ENCODE measurements at regions not wholly inside any gene's neighbourhood (a gene's known extent, or its start where the extent isn't known, plus 50 kb on each side); places are given as distances from the start of the nearest gene placed in this dataset.

GRCh38 chr16:85557083-85557970 is 55.8 kb upstream of the GSE1 start (continued):
- TF ChIP-seq ZNF512 (CRISPR knock-in tag; IDR thresholded peaks at IDR 0.05) (no peak), NR2F2 (IDR thresholded peaks at IDR 0.05; ENCODE audit: borderline replicate concordance, low read depth) (no peak), PPARG (CRISPR knock-in tag; conservative IDR thresholded peaks at IDR 0.05) (no peak; the same call in 1 of the 2 replicates), KLF13 (CRISPR knock-in tag; IDR thresholded peaks at IDR 0.05) (no peak), ZFP91 (CRISPR knock-in tag; IDR thresholded peaks at IDR 0.05; ENCODE audit: borderline replicate concordance) (peak; percentile 38), TBX3 (IDR thresholded peaks at IDR 0.05; ENCODE audit: borderline replicate concordance) (no peak), STAT5B (CRISPR knock-in tag; IDR thresholded peaks at IDR 0.05) (no peak), ZSCAN22 (CRISPR knock-in tag; IDR thresholded peaks at IDR 0.05) (no peak), CTCF (CRISPR knock-in tag; IDR thresholded peaks at IDR 0.05) (peak; percentile 47; the same call in 1 of the 2 replicates), CEBPZ (IDR thresholded peaks at IDR 0.05; ENCODE audit: low read length) (no peak), CHD2 (IDR thresholded peaks at IDR 0.05; ENCODE audit: low read depth, low read length) (no peak), ZC3H13 (CRISPR knock-in tag; IDR thresholded peaks at IDR 0.05) (no peak), ZNF24 (IDR thresholded peaks at IDR 0.05) (no peak), ZNF704 (CRISPR knock-in tag; IDR thresholded peaks at IDR 0.05; ENCODE audit: borderline replicate concordance) (no peak), NCOA1 (CRISPR knock-in tag; IDR thresholded peaks at IDR 0.05) (no peak), KLF9 (CRISPR knock-in tag; IDR thresholded peaks at IDR 0.05; ENCODE audit: low read depth) (no peak), ZNF33A (CRISPR knock-in tag; IDR thresholded peaks at IDR 0.05; ENCODE audit: borderline replicate concordance) (no peak), ZNF577 (CRISPR knock-in tag; IDR thresholded peaks at IDR 0.05; ENCODE audit: borderline replicate concordance, low read depth) (no peak), ZNF740 (CRISPR knock-in tag; IDR thresholded peaks at IDR 0.05) (peak; percentile 50; the same call in 1 of the 2 replicates)
